Memory B cell (primary cell): ENCODE measurements at regions not wholly inside any gene's neighbourhood (a gene's known extent, or its start where the extent isn't known, plus 50 kb on each side); places are given as distances from the start of the nearest gene placed in this dataset.

ENCODE experiments used
- ATAC-seq: fragments of 150-1000 bp; cut with Tn5 transposase; 2 replicates; pipeline ENCODE4 v1.10.0; 2021; ENCODE audit warnings: low read depth, mild to moderate bottlenecking, moderate library complexity
- DNase-seq, 2 donors: peaks; one replicate each; pipeline ENCODE4 v3.0.0; 2022; ENCODE audit warnings: low spot score in 2 of 2
- H3K27ac Mint-ChIP-seq: one replicate; pipeline ENCODE4 v1.8.0; 2022; ENCODE audit warnings: mild to moderate bottlenecking, moderate library complexity, mixed read lengths
- H3K27me3 Mint-ChIP-seq: one replicate; pipeline ENCODE4 v1.8.0; 2022; ENCODE audit warnings: mixed read lengths
- H3K36me3 Mint-ChIP-seq: one replicate; pipeline ENCODE4 v1.8.0; 2022; ENCODE audit warnings: mild to moderate bottlenecking, mixed read lengths
- H3K4me1 Mint-ChIP-seq: one replicate; pipeline ENCODE4 v1.8.0; 2022; ENCODE audit warnings: mixed read lengths
- H3K4me3 Mint-ChIP-seq: one replicate; pipeline ENCODE4 v1.8.0; 2022; ENCODE audit warnings: mild to moderate bottlenecking, moderate library complexity, mixed read lengths
- H3K9me3 Mint-ChIP-seq: one replicate; pipeline ENCODE4 v1.8.0; 2022; ENCODE audit warnings: mixed read lengths

DNA sequence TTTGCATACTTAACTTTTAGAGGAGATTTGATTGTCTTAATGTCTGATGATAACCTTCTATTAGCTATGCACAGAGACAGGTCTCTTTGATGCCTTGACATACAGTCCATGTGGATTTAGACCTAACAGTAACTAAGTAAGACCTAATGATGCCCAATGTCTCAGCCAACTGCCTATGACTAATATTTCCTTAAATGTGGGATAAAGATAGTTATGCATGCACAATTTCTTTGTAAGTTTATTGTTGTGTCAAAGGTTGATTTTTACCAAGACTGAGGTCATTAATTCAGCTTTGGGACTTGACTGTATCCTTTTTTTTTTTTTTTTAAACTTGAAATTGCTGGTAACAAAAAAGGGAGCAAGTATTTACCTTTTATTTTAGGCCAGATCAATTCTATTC lies 450.0 kb downstream of the HAO1 start:
- no peak overlapping the region for H3K27ac Mint-ChIP-seq
- no peaks in the 10 kb centered on the region for H3K36me3 Mint-ChIP-seq
- H3K4me3 Mint-ChIP-seq = no peak overlapping the region
- ATAC-seq (no peak), DNase-seq (no peak)
- H3K4me1 Mint-ChIP-seq = no peaks in the 10 kb centered on the region
- no peaks in the 10 kb centered on the region for H3K27me3 Mint-ChIP-seq
- H3K9me3 Mint-ChIP-seq = peaks cover 12% of the 10 kb centered on the region

DNA sequence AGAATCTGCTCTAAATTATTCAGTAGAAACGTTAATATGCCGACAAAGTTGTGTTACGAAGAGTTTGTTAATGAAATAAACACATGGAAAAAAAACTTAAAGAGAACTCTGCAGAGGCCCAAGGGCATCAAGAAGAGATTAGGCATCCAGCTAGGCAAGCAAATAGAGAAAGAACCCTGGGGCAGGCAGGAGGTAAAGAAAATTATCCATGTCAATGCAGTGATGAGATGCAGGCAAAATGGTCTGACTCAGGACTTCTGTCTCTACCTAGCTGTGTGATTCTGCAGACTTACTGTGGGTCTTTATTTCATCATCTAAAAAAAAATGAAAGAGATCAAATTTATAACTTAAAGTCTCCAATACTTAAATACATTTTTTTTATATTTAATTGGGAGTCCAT lies 448.0 kb downstream of the HAO1 start:
- Mint-ChIP-seq H3K4me1 (no peaks in the 10 kb centered on the region), H3K9me3 (peaks cover 11% of the 10 kb centered on the region), H3K36me3 (no peaks in the 10 kb centered on the region), H3K27me3 (no peaks in the 10 kb centered on the region), H3K4me3 (no peak overlapping the region), H3K27ac (no peak overlapping the region)
- ATAC-seq (no peak), DNase-seq (no peak)

GRCh38 chr20:7493311-7493710 lies 446.9 kb downstream of the HAO1 start:
- Mint-ChIP-seq H3K27me3 (no peaks in the 10 kb centered on the region), H3K4me1 (no peaks in the 10 kb centered on the region), H3K27ac (no peak overlapping the region), H3K36me3 (no peaks in the 10 kb centered on the region), H3K9me3 (peaks cover 9% of the 10 kb centered on the region), H3K4me3 (no peak overlapping the region)
- no peak for ATAC-seq
- DNase-seq = no peak

DNA sequence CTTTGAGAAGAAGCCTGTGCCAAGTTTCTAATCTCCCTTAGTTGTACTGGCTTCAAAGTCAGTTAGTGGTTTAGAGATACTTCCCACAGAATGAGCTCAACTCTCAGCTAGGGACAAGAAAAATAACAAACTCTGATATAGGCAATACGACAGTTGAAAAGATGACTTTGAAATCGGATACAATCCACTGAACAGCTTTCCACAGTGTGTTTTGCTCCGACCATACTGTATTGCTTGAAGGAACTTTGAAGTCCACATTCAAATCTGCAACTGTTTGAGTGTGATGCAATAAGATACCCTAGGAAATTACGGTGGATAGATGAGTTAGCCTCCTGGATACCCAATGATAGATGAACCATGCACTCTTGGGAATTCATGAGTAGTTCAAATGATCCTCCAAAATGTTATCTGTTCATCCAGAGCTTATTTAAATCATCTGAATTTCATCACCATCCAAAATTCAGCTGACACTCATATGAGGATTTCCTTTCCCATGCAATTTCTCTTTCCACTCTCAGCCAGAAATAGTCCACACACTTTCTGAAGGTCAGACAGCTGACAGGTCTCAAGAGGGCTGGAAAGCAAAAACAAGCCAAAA lies 443.8 kb downstream of the HAO1 start:
- ATAC-seq (no peak), DNase-seq (no peak)
- Mint-ChIP-seq H3K36me3 (no peaks in the 10 kb centered on the region), H3K4me1 (no peaks in the 10 kb centered on the region), H3K27me3 (no peaks in the 10 kb centered on the region), H3K9me3 (peaks cover 11% of the 10 kb centered on the region), H3K4me3 (no peak overlapping the region), H3K27ac (no peak overlapping the region)

DNA sequence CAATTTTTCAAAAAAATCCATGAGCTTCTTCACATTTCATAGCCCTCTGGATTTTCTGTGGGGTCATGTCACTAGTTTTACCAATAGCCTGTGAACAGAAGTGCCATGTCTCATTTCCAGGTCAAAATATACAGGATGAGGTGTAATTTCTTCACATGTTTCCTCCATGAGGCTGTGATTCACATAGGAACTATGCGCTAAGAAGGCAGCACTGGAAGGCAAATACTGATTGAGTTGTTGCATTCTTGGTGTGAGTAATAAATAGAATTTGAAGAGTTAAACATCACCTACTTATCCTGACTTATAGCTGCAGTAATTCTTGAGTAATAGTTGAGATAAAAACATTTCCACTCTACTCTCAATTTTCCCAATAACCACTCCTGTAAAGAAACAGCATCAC lies 442.3 kb downstream of the HAO1 start:
- no peak overlapping the region for H3K27ac Mint-ChIP-seq
- no peak for ATAC-seq
- no peaks in the 10 kb centered on the region for H3K27me3 Mint-ChIP-seq
- peaks cover 9% of the 10 kb centered on the region for H3K9me3 Mint-ChIP-seq
- no peak for DNase-seq
- H3K4me3 Mint-ChIP-seq = no peak overlapping the region
- H3K4me1 Mint-ChIP-seq = no peaks in the 10 kb centered on the region
- H3K36me3 Mint-ChIP-seq = no peaks in the 10 kb centered on the region

GRCh38 chr20:7499201-7499600 lies 441.1 kb downstream of the HAO1 start:
- Mint-ChIP-seq H3K27ac (no peak overlapping the region), H3K27me3 (no peaks in the 10 kb centered on the region), H3K4me3 (no peak overlapping the region), H3K9me3 (peaks cover 9% of the 10 kb centered on the region), H3K36me3 (no peaks in the 10 kb centered on the region), H3K4me1 (no peaks in the 10 kb centered on the region)
- DNase-seq (no peak), ATAC-seq (no peak)

DNA sequence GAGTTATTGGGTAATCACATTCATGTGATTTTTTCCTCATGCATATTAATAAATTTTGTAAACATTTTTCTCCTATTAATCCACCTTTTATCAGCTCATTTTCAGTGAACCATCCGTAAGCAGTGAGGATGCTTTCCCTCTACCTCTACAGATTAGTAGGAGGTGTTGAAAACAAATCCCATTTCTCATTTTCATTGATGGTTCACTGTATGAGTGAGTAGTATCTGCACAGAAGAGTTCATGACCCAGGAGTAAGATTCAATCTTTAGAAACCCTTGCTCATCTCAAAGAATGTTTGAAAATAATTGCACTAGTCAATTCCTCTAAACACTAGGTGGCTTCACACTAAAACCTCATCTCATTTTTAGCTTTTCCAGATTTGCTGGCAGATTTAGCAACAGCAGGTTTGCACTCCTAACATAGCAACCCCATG lies 440.0 kb downstream of the HAO1 start:
- H3K36me3 Mint-ChIP-seq = no peaks in the 10 kb centered on the region
- no peaks in the 10 kb centered on the region for H3K4me1 Mint-ChIP-seq
- DNase-seq (no peak), ATAC-seq (no peak)
- no peak overlapping the region for H3K27ac Mint-ChIP-seq
- H3K27me3 Mint-ChIP-seq = no peaks in the 10 kb centered on the region
- peaks cover 2% of the 10 kb centered on the region for H3K9me3 Mint-ChIP-seq
- no peak overlapping the region for H3K4me3 Mint-ChIP-seq

DNA sequence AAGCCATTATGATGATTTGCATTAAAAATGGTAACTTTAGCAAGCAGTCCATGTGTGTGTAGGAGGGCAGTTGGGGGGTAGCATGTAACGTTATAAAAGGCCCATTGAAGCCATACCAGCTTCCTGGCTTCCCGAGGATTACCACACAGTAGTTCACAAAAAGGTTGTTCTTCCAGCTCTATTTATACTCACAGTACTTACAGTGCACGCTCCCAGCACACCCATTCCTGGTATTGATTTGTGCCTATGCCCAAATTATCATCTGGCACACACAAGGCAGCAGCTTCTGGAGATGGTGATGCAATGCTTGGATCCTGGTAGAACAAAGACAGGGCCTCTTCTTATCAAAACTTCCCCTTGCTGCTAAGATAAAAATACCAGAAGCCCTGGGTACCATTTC lies 436.8 kb downstream of the HAO1 start:
- no peaks in the 10 kb centered on the region for H3K36me3 Mint-ChIP-seq
- ATAC-seq (no peak), DNase-seq (no peak)
- no peak overlapping the region for H3K4me3 Mint-ChIP-seq
- H3K9me3 Mint-ChIP-seq = peaks cover 2% of the 10 kb centered on the region
- H3K27ac Mint-ChIP-seq = no peak overlapping the region
- no peaks in the 10 kb centered on the region for H3K27me3 Mint-ChIP-seq
- H3K4me1 Mint-ChIP-seq = no peaks in the 10 kb centered on the region

DNA sequence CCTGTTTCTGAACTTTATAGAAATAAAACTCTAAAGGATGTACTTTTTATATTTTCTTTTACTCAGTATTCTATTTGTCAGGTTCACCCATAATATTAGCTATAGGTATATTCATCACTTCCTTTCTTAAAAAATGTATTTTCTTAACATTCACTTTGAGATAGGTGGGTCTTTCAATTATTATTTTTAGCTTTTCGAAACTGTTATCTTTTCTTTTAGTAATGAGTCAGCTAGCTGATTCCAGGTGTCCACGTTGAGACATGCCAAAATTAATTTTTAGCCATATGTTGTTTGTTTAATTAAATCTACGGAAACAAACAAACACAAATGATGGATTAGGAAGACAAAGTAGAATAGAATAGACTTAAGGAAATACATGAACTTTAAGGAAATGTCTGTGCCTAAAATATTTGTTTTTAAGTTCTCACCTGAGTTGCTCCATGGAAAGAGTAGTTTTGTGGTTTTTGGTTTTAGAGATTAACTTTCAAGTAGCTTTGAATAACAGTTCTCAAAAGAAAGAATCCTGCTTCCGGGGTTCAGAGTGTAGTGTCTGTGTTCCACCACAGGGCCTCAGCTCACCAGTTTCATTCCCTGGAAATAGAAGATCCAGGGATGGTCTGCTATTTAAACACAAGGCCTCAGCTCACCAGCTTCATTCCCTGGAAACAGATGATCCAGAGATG lies 435.0 kb downstream of the HAO1 start:
- DNase-seq (no peak), ATAC-seq (no peak)
- no peaks in the 10 kb centered on the region for H3K36me3 Mint-ChIP-seq
- H3K4me3 Mint-ChIP-seq = no peak overlapping the region
- H3K27ac Mint-ChIP-seq = no peak overlapping the region
- no peaks in the 10 kb centered on the region for H3K4me1 Mint-ChIP-seq
- no peaks in the 10 kb centered on the region for H3K27me3 Mint-ChIP-seq
- no peaks in the 10 kb centered on the region for H3K9me3 Mint-ChIP-seq

DNA sequence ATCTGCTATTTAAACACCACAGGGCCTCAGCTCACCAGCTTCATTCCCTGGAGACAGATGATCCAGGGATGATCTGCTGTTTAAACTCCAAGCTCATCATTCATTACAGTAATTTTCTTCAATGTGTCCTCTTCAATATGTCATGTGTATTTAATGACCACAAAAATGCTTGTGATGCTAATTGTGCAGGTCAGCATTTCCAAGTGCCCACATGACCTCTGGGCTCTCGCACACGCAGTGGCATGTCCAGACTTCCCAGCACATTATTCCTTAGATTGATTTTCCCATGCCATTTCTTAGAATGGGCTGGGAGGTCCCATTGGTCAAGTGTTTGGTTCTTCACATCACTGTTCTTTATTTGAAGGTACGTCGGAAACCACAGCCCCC lies 434.4 kb downstream of the HAO1 start:
- Mint-ChIP-seq H3K4me1 (no peaks in the 10 kb centered on the region), H3K9me3 (no peaks in the 10 kb centered on the region), H3K27ac (no peak overlapping the region), H3K27me3 (no peaks in the 10 kb centered on the region), H3K4me3 (no peak overlapping the region), H3K36me3 (no peaks in the 10 kb centered on the region)
- no peak for ATAC-seq
- DNase-seq = no peak

DNA sequence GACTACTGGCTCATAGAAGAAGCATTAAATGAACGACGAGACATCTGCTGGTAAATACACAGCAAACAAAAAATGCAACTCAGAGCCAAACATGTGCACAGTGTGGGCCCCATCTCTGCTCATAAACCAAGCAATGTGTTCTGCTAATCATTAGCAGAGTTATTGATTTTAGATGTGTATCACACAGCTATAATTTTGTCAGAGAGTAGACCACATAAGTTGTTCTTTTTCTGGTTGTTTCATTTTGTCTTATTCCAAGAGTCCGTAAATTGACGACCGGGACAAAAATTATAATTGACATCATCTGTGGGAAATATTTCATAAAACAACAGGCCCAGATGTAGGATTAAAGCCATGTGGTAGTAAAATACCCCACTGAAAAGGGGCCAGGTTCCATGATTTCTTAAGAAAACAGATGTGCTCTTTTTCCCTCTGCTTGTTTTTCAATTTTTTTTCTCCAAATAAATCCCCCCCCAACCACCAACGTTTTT lies 423.6 kb downstream of the HAO1 start:
- Mint-ChIP-seq H3K4me1 (no peaks in the 10 kb centered on the region), H3K27ac (no peak overlapping the region), H3K4me3 (no peak overlapping the region), H3K27me3 (no peaks in the 10 kb centered on the region), H3K36me3 (no peaks in the 10 kb centered on the region), H3K9me3 (peaks cover 8% of the 10 kb centered on the region)
- ATAC-seq (no peak), DNase-seq (no peak)

GRCh38 chr20:7520361-7520760 lies 419.9 kb downstream of the HAO1 start:
- DNase-seq (no peak), ATAC-seq (no peak)
- Mint-ChIP-seq H3K4me3 (no peak overlapping the region), H3K36me3 (no peaks in the 10 kb centered on the region), H3K27ac (no peak overlapping the region), H3K27me3 (no peaks in the 10 kb centered on the region), H3K4me1 (no peaks in the 10 kb centered on the region), H3K9me3 (peaks cover 4% of the 10 kb centered on the region)

GRCh38 chr20:7523288-7523687 lies 417.0 kb downstream of the HAO1 start:
- Mint-ChIP-seq H3K9me3 (peaks cover 2% of the 10 kb centered on the region), H3K27me3 (no peaks in the 10 kb centered on the region), H3K27ac (no peak overlapping the region), H3K4me1 (no peaks in the 10 kb centered on the region), H3K36me3 (no peaks in the 10 kb centered on the region), H3K4me3 (no peak overlapping the region)
- ATAC-seq = no peak
- no peak for DNase-seq

- H3K4me3 Mint-ChIP-seq = no peak overlapping the region
- no peaks in the 10 kb centered on the region for H3K4me1 Mint-ChIP-seq
- no peaks in the 10 kb centered on the region for H3K27me3 Mint-ChIP-seq
- no peak for ATAC-seq
- DNase-seq = no peak
- H3K36me3 Mint-ChIP-seq = no peaks in the 10 kb centered on the region
- peaks cover 9% of the 10 kb centered on the region for H3K9me3 Mint-ChIP-seq
- no peak overlapping the region for H3K27ac Mint-ChIP-seq
These were observed 400.2 kb downstream of the HAO1 start for GRCh38 chr20:7540018-7540417.

DNA sequence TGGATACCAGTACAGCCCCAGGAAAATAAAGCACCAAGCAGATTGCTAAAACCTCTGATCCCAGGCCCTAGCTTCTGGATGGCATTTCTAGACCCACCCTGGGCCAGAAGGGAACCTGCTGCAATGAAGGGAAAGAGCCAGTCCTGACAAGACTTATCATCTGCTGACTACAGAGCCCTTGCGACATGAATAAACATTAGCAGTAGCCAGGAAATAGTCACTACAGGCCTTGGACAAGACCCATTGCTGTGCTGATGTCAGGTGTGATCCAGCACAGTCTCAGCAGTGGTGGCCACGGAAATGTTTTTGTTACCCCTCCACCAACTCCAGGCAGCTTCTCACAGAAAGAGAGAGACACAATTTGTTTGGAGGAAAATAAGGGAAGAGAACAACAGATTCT lies 399.3 kb downstream of the HAO1 start:
- Mint-ChIP-seq H3K9me3 (peaks cover 9% of the 10 kb centered on the region), H3K4me3 (no peak overlapping the region), H3K27ac (no peak overlapping the region), H3K4me1 (no peaks in the 10 kb centered on the region), H3K27me3 (no peaks in the 10 kb centered on the region), H3K36me3 (no peaks in the 10 kb centered on the region)
- DNase-seq (no peak), ATAC-seq (no peak)
